ENCODE measurements at regions not wholly inside any gene's neighbourhood (a gene's known extent, or its start where the extent isn't known, plus 50 kb on each side); places are given as distances from the start of the nearest gene placed in this dataset.

GRCh38 chr4:36485885-36486284 lies 204.5 kb downstream of the DTHD1 start:
- Histone ChIP-seq H3K4me1 (no peaks in the 10 kb centered on the region), H3K27me3 (no peaks in the 10 kb centered on the region), H3K4me3 (no peak overlapping the region), H3K36me3 (no peaks in the 10 kb centered on the region), H3K9me3 (no peaks in the 10 kb centered on the region), H3K27ac (no peak overlapping the region)
- ATAC-seq (no peak), DNase-seq (no peak)
- in situ Hi-C loops (cut with MboI; ENCODE audit: low sequenced_read_pairs in 4 of 4) (no loop called here), intact Hi-C loops (cut with DNase I; ENCODE audit: low total_unique reads) (no loop called here)
- TF ChIP-seq POLR2A (IDR thresholded peaks at IDR 0.05) (no peak), CTCF (IDR thresholded peaks at IDR 0.05 in 4 of 5, conservative IDR thresholded peaks at IDR 0.05 in 1 of 5) (no peak)

GRCh38 chr4:36489798-36490197 lies 208.4 kb downstream of the DTHD1 start:
- TF ChIP-seq CTCF (IDR thresholded peaks at IDR 0.05 in 4 of 5, conservative IDR thresholded peaks at IDR 0.05 in 1 of 5), result no peak
- TF ChIP-seq POLR2A (IDR thresholded peaks at IDR 0.05), result no peak
- intact Hi-C loops (cut with DNase I; ENCODE audit: low total_unique reads), result no loop called here
- ATAC-seq (no peak), DNase-seq (no peak)
- no peaks in the 10 kb centered on the region for H3K27me3 ChIP-seq
- no peaks in the 10 kb centered on the region for H3K4me1 ChIP-seq
- H3K36me3 ChIP-seq, result no peaks in the 10 kb centered on the region
- no peak overlapping the region for H3K27ac ChIP-seq
- H3K9me3 ChIP-seq, result no peaks in the 10 kb centered on the region
- H3K4me3 ChIP-seq, result no peak overlapping the region
- in situ Hi-C loops (cut with MboI; ENCODE audit: low sequenced_read_pairs in 4 of 4), result no loop called here

- intact Hi-C loops (cut with DNase I; ENCODE audit: low total_unique reads), result no loop called here
- no peaks in the 10 kb centered on the region for H3K4me1 ChIP-seq
Measured at GRCh38 chr4:36492041-36492440, 210.6 kb downstream of the DTHD1 start.

GRCh38 chr4:36492590-36492989 lies 211.2 kb downstream of the DTHD1 start:
- H3K4me1 ChIP-seq, result no peaks in the 10 kb centered on the region
- no peak for TF ChIP-seq POLR2A (IDR thresholded peaks at IDR 0.05)
- TF ChIP-seq CTCF (IDR thresholded peaks at IDR 0.05 in 4 of 5, conservative IDR thresholded peaks at IDR 0.05 in 1 of 5), result no peak
- H3K36me3 ChIP-seq, result no peaks in the 10 kb centered on the region
- H3K27ac ChIP-seq, result no peak overlapping the region
- DNase-seq (no peak), ATAC-seq (no peak)
- no peaks in the 10 kb centered on the region for H3K27me3 ChIP-seq
- intact Hi-C loops (cut with DNase I; ENCODE audit: low total_unique reads), result no loop called here
- H3K9me3 ChIP-seq, result no peaks in the 10 kb centered on the region
- no peak overlapping the region for H3K4me3 ChIP-seq
- in situ Hi-C loops (cut with MboI; ENCODE audit: low sequenced_read_pairs in 4 of 4), result no loop called here

More at GRCh38 chr4:36492041-36492440, 210.6 kb downstream of the DTHD1 start:
- Histone ChIP-seq H3K27ac (no peak overlapping the region), H3K4me3 (no peak overlapping the region), H3K27me3 (no peaks in the 10 kb centered on the region), H3K9me3 (no peaks in the 10 kb centered on the region), H3K36me3 (no peaks in the 10 kb centered on the region)
- TF ChIP-seq POLR2A (IDR thresholded peaks at IDR 0.05), result no peak
- no peak for TF ChIP-seq CTCF (IDR thresholded peaks at IDR 0.05 in 4 of 5, conservative IDR thresholded peaks at IDR 0.05 in 1 of 5)
- in situ Hi-C loops (cut with MboI; ENCODE audit: low sequenced_read_pairs in 4 of 4), result no loop called here
- ATAC-seq, result no peak
- no peak for DNase-seq

- H3K27me3 ChIP-seq, result no peaks in the 10 kb centered on the region
- TF ChIP-seq POLR2A (IDR thresholded peaks at IDR 0.05) (no peak), CTCF (IDR thresholded peaks at IDR 0.05 in 4 of 5, conservative IDR thresholded peaks at IDR 0.05 in 1 of 5) (no peak)
- H3K4me3 ChIP-seq, result no peak overlapping the region
- no peaks in the 10 kb centered on the region for H3K4me1 ChIP-seq
- H3K9me3 ChIP-seq, result no peaks in the 10 kb centered on the region
- intact Hi-C loops (cut with DNase I; ENCODE audit: low total_unique reads) (no loop called here), in situ Hi-C loops (cut with MboI; ENCODE audit: low sequenced_read_pairs in 4 of 4) (no loop called here)
- DNase-seq, result no peak
- ATAC-seq, result no peak
- no peaks in the 10 kb centered on the region for H3K36me3 ChIP-seq
- H3K27ac ChIP-seq, result no peak overlapping the region
Measured at GRCh38 chr4:36493251-36493650, 211.8 kb downstream of the DTHD1 start.

All from gastrocnemius medialis (tissue), 4 donors.